IMR-90 (cell line): ENCODE measurements at regions not wholly inside any gene's neighbourhood (a gene's known extent, or its start where the extent isn't known, plus 50 kb on each side); places are given as distances from the start of the nearest gene placed in this dataset.

ENCODE experiments used
- BHLHE40 ChIP-seq: fragments of 150-350 bp; IDR thresholded peaks from 2 replicates; pipeline ENCODE4 v1.6.1; 2016; ENCODE audit warnings: mild to moderate bottlenecking, low read depth, low read length
- CEBPB ChIP-seq: IDR thresholded peaks from 2 replicates; pipeline ENCODE4 v1.6.1; 2012; ENCODE audit warnings: low read depth, low read length, improper control_type of control experiment
- CHD1 ChIP-seq: IDR thresholded peaks from 2 replicates; pipeline ENCODE4 v1.6.1; 2012; ENCODE audit warnings: low read depth, low read length, improper control_type of control experiment
- CTCF ChIP-seq: conservative IDR thresholded peaks from 2 replicates; pipeline ENCODE4 v1.5.1; 2012; ENCODE audit warnings: mild to moderate bottlenecking, low read depth, low read length, improper control_type of control experiment
- FOS ChIP-seq: fragments of 150-350 bp; IDR thresholded peaks from 2 replicates; pipeline ENCODE4 v1.6.1; 2016; ENCODE audit warnings: low read depth, low read length
- MAFK ChIP-seq: IDR thresholded peaks from 2 replicates; pipeline ENCODE4 v1.6.1; 2012; ENCODE audit warnings: low read depth, low read length, improper control_type of control experiment
- MAZ ChIP-seq: IDR thresholded peaks from 2 replicates; pipeline ENCODE4 v1.6.1; 2012; ENCODE audit warnings: low read depth, mild to moderate bottlenecking, low read length, improper control_type of control experiment, moderate library complexity, borderline replicate concordance
- MXI1 ChIP-seq: IDR thresholded peaks from 2 replicates; pipeline ENCODE4 v1.6.1; 2012; ENCODE audit warnings: low read depth, mild to moderate bottlenecking, low read length, moderate library complexity, borderline replicate concordance
- NFE2L2 ChIP-seq: fragments of 150-350 bp; IDR thresholded peaks from 2 replicates; pipeline ENCODE4 v1.6.1; 2016; ENCODE audit warnings: low read depth, mild to moderate bottlenecking, low read length
- POLR2A ChIP-seq: IDR thresholded peaks from 2 replicates; pipeline ENCODE4 v1.6.1; 2012; ENCODE audit warnings: mild to moderate bottlenecking, low read depth, low read length
- RAD21 ChIP-seq: IDR thresholded peaks from 2 replicates; pipeline ENCODE4 v1.6.1; 2012; ENCODE audit warnings: low read length, improper control_type of control experiment
- RCOR1 ChIP-seq: IDR thresholded peaks from 2 replicates; pipeline ENCODE4 v1.6.1; 2012; ENCODE audit warnings: mild to moderate bottlenecking, low read length, improper control_type of control experiment; ENCODE audit not compliant: insufficient replicate concordance
- RFX5 ChIP-seq: IDR thresholded peaks from 2 replicates; pipeline ENCODE4 v1.8.0; 2012; ENCODE audit warnings: low read depth, mild to moderate bottlenecking, low read length, moderate library complexity
- SMC3 ChIP-seq: fragments of 150-350 bp; IDR thresholded peaks from 2 replicates; pipeline ENCODE4 v1.6.1; 2016; ENCODE audit warnings: low read depth, mild to moderate bottlenecking, antibody characterized with exemption, low read length, moderate library complexity

GRCh38 chr10:125495386-125495785 lies 187.6 kb downstream of the TEX36 start:
- TF ChIP-seq CTCF (no peak), SMC3 (no peak), POLR2A (no peak), MAZ (no peak), MXI1 (no peak), CEBPB (no peak), NFE2L2 (no peak), RAD21 (no peak), RFX5 (no peak), FOS (no peak), CHD1 (no peak), RCOR1 (no peak), BHLHE40 (no peak), MAFK (no peak)
